Upper lobe of left lung (tissue), 4 donors: ENCODE measurements at regions not wholly inside any gene's neighbourhood (a gene's known extent, or its start where the extent isn't known, plus 50 kb on each side); places are given as distances from the start of the nearest gene placed in this dataset.

Experiments
- CTCF ChIP-seq, 6 experiments: fragments of 450-650 bp in 4 of 6; fragments of 200-600 bp in 2 of 6; sonication (generic) in 2 of 6; IDR thresholded peaks; one replicate each; pipeline ENCODE4 v1.5.1; 2016 to 2019; ENCODE audit warnings: antibody characterized with exemption in 6 of 6
- POLR2AphosphoS5 ChIP-seq, 2 donors: sonication (generic); formaldehyde crosslinking; IDR thresholded peaks; one replicate each; pipeline ENCODE4 v1.5.1; 2017; ENCODE audit warnings: antibody characterized with exemption in 2 of 2

GRCh38 chr9:21609506-21609905, 127.4 kb upstream of the IFNE start:
- TF ChIP-seq POLR2AphosphoS5 (IDR thresholded peaks at IDR 0.05) (no peak), CTCF (IDR thresholded peaks at IDR 0.05) (no peak)
